H1 (cell line): ENCODE measurements at regions not wholly inside any gene's neighbourhood (a gene's known extent, or its start where the extent isn't known, plus 50 kb on each side); places are given as distances from the start of the nearest gene placed in this dataset.

ENCODE experiments used
- BCL11A ChIP-seq, 2 experiments: IDR thresholded peaks; one replicate each; pipeline ENCODE4 v1.6.1; 2011; ENCODE audit warnings: low read depth in 2 of 2, low read length in 2 of 2, mild to moderate bottlenecking in 2 of 2
- CBX8 ChIP-seq: fragments of 300-800, 300-1000 bp; sonication (generic); IDR thresholded peaks from 2 replicates; pipeline ENCODE4 v1.7.1; 2016; ENCODE audit warnings: low read depth, low read length, borderline replicate concordance
- CHD1 ChIP-seq: IDR thresholded peaks from 2 replicates; pipeline ENCODE4 v1.6.1; 2012; ENCODE audit warnings: low read depth, low read length, improper control_type of control experiment
- CHD7 ChIP-seq: fragments of 300-600 bp; sonication (generic); IDR thresholded peaks from 2 replicates; pipeline ENCODE4 v1.7.1; 2012; ENCODE audit warnings: low read length, moderate library complexity, mild to moderate bottlenecking, inconsistent platforms; ENCODE audit not compliant: insufficient replicate concordance
- CTBP2 ChIP-seq: IDR thresholded peaks from 2 replicates; pipeline ENCODE4 v1.7.0; 2011; ENCODE audit warnings: borderline replicate concordance, mild to moderate bottlenecking, moderate library complexity, mixed read lengths, low read length; ENCODE audit not compliant: insufficient read depth, insufficient read length
- HDAC2 ChIP-seq, 2 experiments: fragments of 300-600 bp in 1 of 2; sonication (generic) in 1 of 2; IDR thresholded peaks; 2 replicates each; pipeline ENCODE4 v1.6.1; 2011 to 2012; ENCODE audit warnings: low read depth in 2 of 2, low read length in 2 of 2, mild to moderate bottlenecking in 2 of 2, moderate library complexity in 2 of 2, borderline replicate concordance in 1 of 2, inconsistent platforms in 1 of 2
- NRF1 ChIP-seq: IDR thresholded peaks from 2 replicates; pipeline ENCODE4 v1.6.1; 2011; ENCODE audit warnings: mild to moderate bottlenecking, low read depth, low read length, improper control_type of control experiment
- POLR2A ChIP-seq, 2 experiments: IDR thresholded peaks; 1 replicate in 1 of 2; 2 replicates in 1 of 2; pipeline ENCODE4 v1.6.1; 2011; ENCODE audit warnings: low read depth in 2 of 2, low read length in 2 of 2, mild to moderate bottlenecking in 2 of 2; ENCODE audit errors: control extremely low read depth in 1 of 2
- RBBP5 ChIP-seq: IDR thresholded peaks from 2 replicates; pipeline ENCODE4 v1.7.1; 2012; ENCODE audit warnings: low read depth, mild to moderate bottlenecking, inconsistent platforms, low read length, moderate library complexity, borderline replicate concordance
- RXRA ChIP-seq: IDR thresholded peaks from 2 replicates; pipeline ENCODE4 v1.6.1; 2011; ENCODE audit warnings: low read depth, mild to moderate bottlenecking, low read length, moderate library complexity; ENCODE audit not compliant: insufficient read depth
- SP2 ChIP-seq: IDR thresholded peaks from 2 replicates; pipeline ENCODE4 v1.6.1; 2012; ENCODE audit warnings: mild to moderate bottlenecking, low read length, inconsistent platforms
- TAF1 ChIP-seq: IDR thresholded peaks from 2 replicates; pipeline ENCODE4 v1.6.1; 2011; ENCODE audit warnings: mild to moderate bottlenecking, low read depth, low read length
- TEAD4 ChIP-seq: IDR thresholded peaks from 2 replicates; pipeline ENCODE4 v1.6.1; 2012; ENCODE audit warnings: low read depth, low read length, inconsistent platforms, mixed read lengths

GRCh38 chr14:89578156-89578555 lies 161.1 kb upstream of the FOXN3 start (continued):
- TF ChIP-seq CHD7 (no peak), SP2 (no peak), CTBP2 (no peak), POLR2A (IDR thresholded peaks at IDR 0.05; ENCODE audit: control extremely low read depth in 1 of 2, low read depth in 2 of 2, low read length in 2 of 2) (no peak), CBX8 (no peak), BCL11A (IDR thresholded peaks at IDR 0.05; ENCODE audit: low read depth in 2 of 2, low read length in 2 of 2) (no peak), TAF1 (no peak), CHD1 (no peak), RXRA (no peak), TEAD4 (no peak), RBBP5 (no peak), NRF1 (no peak), HDAC2 (IDR thresholded peaks at IDR 0.05; ENCODE audit: borderline replicate concordance in 1 of 2, low read depth in 2 of 2, low read length in 2 of 2) (no peak)
